Heart left ventricle (tissue), 13 donors: ENCODE measurements at regions not wholly inside any gene's neighbourhood (a gene's known extent, or its start where the extent isn't known, plus 50 kb on each side); places are given as distances from the start of the nearest gene placed in this dataset.

Experiments used
- POLR2A ChIP-seq, 2 donors: fragments of 450-650 bp; IDR thresholded peaks; one replicate each; pipeline ENCODE4 v1.6.1; 2017; ENCODE audit warnings: antibody characterized with exemption in 2 of 2, mild to moderate bottlenecking in 2 of 2, moderate library complexity in 2 of 2
- TF ChIP-seq, protein P1 (sequence below), 12 donors: fragments of 200-600 bp; sonication (generic) in 4 of 12; IDR thresholded peaks; one replicate each; pipeline versions ENCODE4 v1.5.0 to v1.8.0; 2018 to 2022; ENCODE audit warnings: antibody characterized with exemption in 12 of 12, mild to moderate bottlenecking in 5 of 12
- donor health status: ischemic (EF 13 %, LVEDD 7.1; RV severe dilation, severe dysfunction).
- donor health status: DM: no; HTN: yes; CAD: no.
- donor health status: DM: no; HTN: no; CAD: no.
- donor health status: ischemic (EF 25% LVEDD 6.9; RV normal size, moderate dysfunction).
- donor health status: ischemic (EF 25% LVEDD 5.7; RV mildly dilated, moderate dysfunction).
- donor health status: ischemic (EF 35%, LVEDD 5.7; RV mildly dilated, moderate dysfunction).
- donor health status: nonischemic (EF 11% LVEDD 7.7; RV severe dilation, severe dysfunction).
- donor health status: DM: yes; HTN: yes; CAD: no.
- donor health status: PGD.
- donor health status: ischemic (EF 29% LVEDD 5.4; RV normal size, mild dysfunction).
- donor health status: nonischemic (EF 23%, LVEDD 6.1; RV moderate dilation, normal function).

DNA sequence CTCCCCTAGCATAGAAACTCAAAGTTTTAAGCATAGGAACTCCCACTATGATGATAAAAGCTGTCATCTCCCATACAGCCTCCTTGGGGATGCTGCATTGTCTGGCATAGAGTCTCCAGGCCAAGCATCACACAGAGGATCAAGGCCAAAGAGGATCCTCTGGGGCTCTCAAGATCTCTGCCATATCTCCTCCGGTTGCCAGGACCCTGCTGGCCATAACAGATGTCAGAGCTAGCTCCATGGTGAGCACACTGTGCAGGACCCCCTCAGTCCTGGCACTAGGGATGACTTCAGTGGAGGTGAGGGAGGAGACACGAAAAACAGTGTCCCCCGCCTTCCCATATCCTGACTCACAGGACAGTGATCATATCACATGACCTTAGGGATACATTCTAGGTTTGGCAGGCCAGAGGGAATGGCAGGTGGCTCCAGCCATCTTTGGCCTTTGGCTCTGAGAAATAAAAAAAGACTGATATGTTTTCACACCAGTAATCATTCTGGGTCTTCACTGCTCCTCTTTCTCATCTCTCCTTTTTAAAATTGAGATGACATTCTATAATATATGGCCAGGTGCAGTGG, 235.0 kb downstream of the MYCN start:
- TF ChIP-seq, protein P1, sequence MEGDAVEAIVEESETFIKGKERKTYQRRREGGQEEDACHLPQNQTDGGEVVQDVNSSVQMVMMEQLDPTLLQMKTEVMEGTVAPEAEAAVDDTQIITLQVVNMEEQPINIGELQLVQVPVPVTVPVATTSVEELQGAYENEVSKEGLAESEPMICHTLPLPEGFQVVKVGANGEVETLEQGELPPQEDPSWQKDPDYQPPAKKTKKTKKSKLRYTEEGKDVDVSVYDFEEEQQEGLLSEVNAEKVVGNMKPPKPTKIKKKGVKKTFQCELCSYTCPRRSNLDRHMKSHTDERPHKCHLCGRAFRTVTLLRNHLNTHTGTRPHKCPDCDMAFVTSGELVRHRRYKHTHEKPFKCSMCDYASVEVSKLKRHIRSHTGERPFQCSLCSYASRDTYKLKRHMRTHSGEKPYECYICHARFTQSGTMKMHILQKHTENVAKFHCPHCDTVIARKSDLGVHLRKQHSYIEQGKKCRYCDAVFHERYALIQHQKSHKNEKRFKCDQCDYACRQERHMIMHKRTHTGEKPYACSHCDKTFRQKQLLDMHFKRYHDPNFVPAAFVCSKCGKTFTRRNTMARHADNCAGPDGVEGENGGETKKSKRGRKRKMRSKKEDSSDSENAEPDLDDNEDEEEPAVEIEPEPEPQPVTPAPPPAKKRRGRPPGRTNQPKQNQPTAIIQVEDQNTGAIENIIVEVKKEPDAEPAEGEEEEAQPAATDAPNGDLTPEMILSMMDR (IDR thresholded peaks at IDR 0.05) = no peak
- TF ChIP-seq POLR2A (IDR thresholded peaks at IDR 0.05) = no peak
